ENCODE measurements at regions not wholly inside any gene's neighbourhood (a gene's known extent, or its start where the extent isn't known, plus 50 kb on each side); places are given as distances from the start of the nearest gene placed in this dataset.

GRCh38 chr11:129610125-129610524 is 205.5 kb upstream of the TMEM45B start:
- no peaks in the 10 kb centered on the region for H3K27me3 ChIP-seq (ENCODE audit: control insufficient read depth in 2 of 2, insufficient read depth in 2 of 2, low read length in 2 of 2)
- CTCF ChIA-PET, result interaction anchor here (1.1 kb wide), 1 partner anchor 16 kb away, joined by 3 read pairs; no protein-coding TSS in a partner anchor
- H4K20me1 ChIP-seq (replicated peaks; ENCODE audit: control insufficient read depth, extremely low read depth, insufficient read depth, low read length), result no peaks in the 10 kb centered on the region
- DNase-seq (ENCODE audit: low read depth, low spot score) (no peak), FAIRE-seq (no peak)
- no peak overlapping the region for H3K27ac ChIP-seq (ENCODE audit: insufficient read depth, low read depth, low read length)
- dilution Hi-C loops (cut with MboI; ENCODE audit: extremely low pct_ligation_motif_present, low sequenced_read_pairs) (no loop called here), intact Hi-C loops (cut with micrococcal nuclease) (no loop called here)
- no peak for TF ChIP-seq JUN (IDR thresholded peaks at IDR 0.05; ENCODE audit: borderline replicate concordance, insufficient read depth, insufficient read length, low read depth)
- TF ChIP-seq, protein P1, sequence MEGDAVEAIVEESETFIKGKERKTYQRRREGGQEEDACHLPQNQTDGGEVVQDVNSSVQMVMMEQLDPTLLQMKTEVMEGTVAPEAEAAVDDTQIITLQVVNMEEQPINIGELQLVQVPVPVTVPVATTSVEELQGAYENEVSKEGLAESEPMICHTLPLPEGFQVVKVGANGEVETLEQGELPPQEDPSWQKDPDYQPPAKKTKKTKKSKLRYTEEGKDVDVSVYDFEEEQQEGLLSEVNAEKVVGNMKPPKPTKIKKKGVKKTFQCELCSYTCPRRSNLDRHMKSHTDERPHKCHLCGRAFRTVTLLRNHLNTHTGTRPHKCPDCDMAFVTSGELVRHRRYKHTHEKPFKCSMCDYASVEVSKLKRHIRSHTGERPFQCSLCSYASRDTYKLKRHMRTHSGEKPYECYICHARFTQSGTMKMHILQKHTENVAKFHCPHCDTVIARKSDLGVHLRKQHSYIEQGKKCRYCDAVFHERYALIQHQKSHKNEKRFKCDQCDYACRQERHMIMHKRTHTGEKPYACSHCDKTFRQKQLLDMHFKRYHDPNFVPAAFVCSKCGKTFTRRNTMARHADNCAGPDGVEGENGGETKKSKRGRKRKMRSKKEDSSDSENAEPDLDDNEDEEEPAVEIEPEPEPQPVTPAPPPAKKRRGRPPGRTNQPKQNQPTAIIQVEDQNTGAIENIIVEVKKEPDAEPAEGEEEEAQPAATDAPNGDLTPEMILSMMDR (IDR thresholded peaks at IDR 0.05; ENCODE audit: extremely low read depth in 1 of 2, insufficient read depth in 1 of 2, low read depth in 1 of 2, low read length in 2 of 2), result no peak
- no peak for TF ChIP-seq MAX (IDR thresholded peaks at IDR 0.05; ENCODE audit: insufficient read depth, insufficient read length)
- TF ChIP-seq GATA2 (IDR thresholded peaks at IDR 0.05; ENCODE audit: insufficient read depth, insufficient read length, low read depth, low read length), result no peak
- no peak for TF ChIP-seq FOS (IDR thresholded peaks at IDR 0.05; ENCODE audit: borderline replicate concordance, insufficient read depth, low read length)
- TF ChIP-seq MYC (IDR thresholded peaks at IDR 0.05; ENCODE audit: low read depth, low read length), result no peak
- TF ChIP-seq EZH2 (IDR thresholded peaks at IDR 0.05; ENCODE audit: borderline replicate concordance, low read depth, low read length, severe bottlenecking), result no peak
- TF ChIP-seq POLR2AphosphoS5 (IDR thresholded peaks at IDR 0.05; ENCODE audit: insufficient read depth, low read depth, low read length), result no peak
- TF ChIP-seq POLR2A (IDR thresholded peaks at IDR 0.05; ENCODE audit: low read depth, low read length), result no peak
- H2AFZ ChIP-seq (ENCODE audit: low read depth, low read length), result no peak overlapping the region
- H3K9me1 ChIP-seq (replicated peaks; ENCODE audit: control insufficient read depth, extremely low read depth, insufficient read depth, low read length), result no peaks in the 10 kb centered on the region
- no peaks in the 10 kb centered on the region for H3K4me1 ChIP-seq (ENCODE audit: control insufficient read depth, extremely low read depth, insufficient read depth, low read length)
- no peaks in the 10 kb centered on the region for H3K36me3 ChIP-seq (ENCODE audit: control insufficient read depth in 2 of 2, extremely low read depth in 1 of 2, insufficient read depth in 2 of 2, low read length in 2 of 2)
- no peak overlapping the region for H3K4me3 ChIP-seq (replicated peaks in 1 of 3; ENCODE audit: insufficient read depth in 1 of 3, low read depth in 1 of 3, low read length in 3 of 3)
- no peak overlapping the region for H3K4me2 ChIP-seq (ENCODE audit: insufficient read depth, low read length)
- no peak overlapping the region for H3K9ac ChIP-seq (replicated peaks; ENCODE audit: extremely low read depth, insufficient read depth, low read length)
- no TSS peak for BruUV-seq (replicated peaks)
- POLR2A ChIA-PET, result no interaction called here
- no peaks in the 10 kb centered on the region for H3K9me3 ChIP-seq (replicated peaks; ENCODE audit: control insufficient read depth, insufficient read depth, low read length)
- no peaks in the 10 kb centered on the region for H3K79me2 ChIP-seq (ENCODE audit: control insufficient read depth, insufficient read depth, low read length)

All from endothelial cell of umbilical vein (primary cell).